Spleen (tissue), 11 donors: ENCODE measurements at regions not wholly inside any gene's neighbourhood (a gene's known extent, or its start where the extent isn't known, plus 50 kb on each side); places are given as distances from the start of the nearest gene placed in this dataset.

ENCODE experiments used
- DNase-seq: peaks from one replicate; pipeline ENCODE4 v3.0.0-alpha.2; 2020
- H3K27ac ChIP-seq, 8 donors: fragments of 200-600 bp; sonication (generic) in 7 of 8; 1 replicate in 4 of 8; 2 replicates in 4 of 8; pipeline versions ENCODE4 v1.5.0 to v1.8.0; 2016 to 2021; ENCODE audit warnings: inconsistent platforms in 4 of 8, mild to moderate bottlenecking in 4 of 8, moderate library complexity in 1 of 8
- H3K27me3 ChIP-seq, 7 donors: fragments of 200-600 bp; sonication (generic) in 6 of 7; replicated peaks in 1 of 7; 1 replicate in 4 of 7; 2 replicates in 3 of 7; pipeline versions ENCODE4 v1.5.0 to v1.8.0; 2016 to 2021; ENCODE audit warnings: inconsistent platforms in 3 of 7, mild to moderate bottlenecking in 1 of 7
- H3K36me3 ChIP-seq, 6 donors: fragments of 200-600 bp; sonication (generic) in 5 of 6; 1 replicate in 4 of 6; 2 replicates in 2 of 6; pipeline versions ENCODE4 v1.5.0 to v1.8.0; 2016 to 2021; ENCODE audit warnings: inconsistent platforms in 2 of 6
- H3K4me1 ChIP-seq, 6 donors: fragments of 200-600 bp; sonication (generic) in 5 of 6; 1 replicate in 3 of 6; 2 replicates in 3 of 6; pipeline versions ENCODE4 v1.5.0 to v1.8.0; 2016 to 2021; ENCODE audit warnings: inconsistent platforms in 3 of 6
- H3K4me3 ChIP-seq, 8 donors: fragments of 200-600 bp; sonication (generic) in 7 of 8; 1 replicate in 4 of 8; 2 replicates in 4 of 8; pipeline versions ENCODE4 v1.5.0 to v1.8.0; 2016 to 2021; ENCODE audit warnings: inconsistent platforms in 4 of 8, mild to moderate bottlenecking in 4 of 8, moderate library complexity in 2 of 8
- H3K9me3 ChIP-seq, 8 donors: fragments of 200-600 bp; sonication (generic) in 7 of 8; 1 replicate in 4 of 8; 2 replicates in 4 of 8; pipeline versions ENCODE4 v1.5.0 to v1.8.0; 2016 to 2021; ENCODE audit warnings: inconsistent platforms in 4 of 8
- POLR2A ChIP-seq, 3 donors: fragments of 450-650 bp; IDR thresholded peaks; one replicate each; pipeline ENCODE4 v1.5.1; 2017; ENCODE audit warnings: antibody characterized with exemption in 3 of 3, mild to moderate bottlenecking in 1 of 3
- POLR2AphosphoS5 ChIP-seq, 3 donors: sonication (generic); formaldehyde crosslinking; IDR thresholded peaks; one replicate each; pipeline ENCODE4 v1.5.1; 2017; ENCODE audit warnings: antibody characterized with exemption in 3 of 3
- WGBS, 5 donors: extraction: QIAGEN DNeasy Blood & Tissue Kit in 3 of 5; methylation state at CpG; one replicate each; pipeline versions ENCODE4 v1.1.5 to v1.1.7; 2013 to 2018; 5-methylcytosine and 5-hydroxymethylcytosine counted together
- intact Hi-C: fragments of 100-400 bp; cut with DNase I; formaldehyde crosslinking; loops from one replicate; pipeline ENCODE4 v1.15.0; 2023; ENCODE audit warnings: low total_unique reads
- TF ChIP-seq, protein P1 (sequence below), 11 experiments: fragments of 200-600 bp in 7 of 11; fragments of 450-650 bp in 4 of 11; sonication (generic) in 4 of 11; IDR thresholded peaks in 8 of 11; conservative IDR thresholded peaks in 3 of 11; 1 replicate in 7 of 11; 2 replicates in 4 of 11; pipeline versions ENCODE4 v1.4.0 to v1.8.0; 2016 to 2021; ENCODE audit warnings: antibody characterized with exemption in 11 of 11, inconsistent platforms in 4 of 11, mild to moderate bottlenecking in 1 of 11
- donor health status: healthy with polysubstance abuse.
- donor health status: DM: no; HTN: no; CAD: no; lungs with moderate emphysema.
- donor health status: DM: no; HTN: no; CAD: no.
- donor health status: Bipolar disorder and iron deficiency.
- donor health status: healthy.
- donor health status: DM: no; HTN: no; CAD: no.
- donor health status: DM: yes; HTN: yes; CAD: no.

DNA sequence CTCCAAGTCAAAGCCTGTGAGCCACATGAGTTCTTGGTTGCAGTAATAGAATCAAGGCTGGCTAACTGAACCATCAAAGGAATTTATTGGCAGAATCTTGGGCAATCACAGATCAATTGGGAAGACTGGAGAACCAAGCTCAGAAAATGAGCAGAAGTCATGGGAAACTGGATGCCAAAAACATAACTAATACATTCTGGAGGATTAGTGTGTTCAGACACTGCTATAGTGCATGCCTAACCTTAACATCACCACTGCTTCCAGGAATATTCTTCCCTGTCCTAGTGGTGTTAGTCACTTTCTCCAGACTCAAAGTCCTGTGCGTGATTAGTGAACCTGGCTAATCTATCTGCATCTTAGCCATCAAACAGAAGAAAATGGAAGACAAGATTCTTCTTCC, 843.7 kb downstream of the EFNA5 start:
- H3K9me3 ChIP-seq, result no peaks in the 10 kb centered on the region
- intact Hi-C loops, result no loop called here
- H3K4me1 ChIP-seq, result no peaks in the 10 kb centered on the region
- WGBS, 5 donors, result 86 to 97% (median 94%) methylated on average over 1 of the region's 1 CpG
- TF ChIP-seq POLR2AphosphoS5 (IDR thresholded peaks at IDR 0.05) (no peak), POLR2A (IDR thresholded peaks at IDR 0.05) (no peak)
- no peaks in the 10 kb centered on the region for H3K36me3 ChIP-seq
- H3K27ac ChIP-seq, result no peak overlapping the region
- H3K27me3 ChIP-seq, result no peaks in the 10 kb centered on the region
- no peak overlapping the region for H3K4me3 ChIP-seq
- DNase-seq, result no peak

DNA sequence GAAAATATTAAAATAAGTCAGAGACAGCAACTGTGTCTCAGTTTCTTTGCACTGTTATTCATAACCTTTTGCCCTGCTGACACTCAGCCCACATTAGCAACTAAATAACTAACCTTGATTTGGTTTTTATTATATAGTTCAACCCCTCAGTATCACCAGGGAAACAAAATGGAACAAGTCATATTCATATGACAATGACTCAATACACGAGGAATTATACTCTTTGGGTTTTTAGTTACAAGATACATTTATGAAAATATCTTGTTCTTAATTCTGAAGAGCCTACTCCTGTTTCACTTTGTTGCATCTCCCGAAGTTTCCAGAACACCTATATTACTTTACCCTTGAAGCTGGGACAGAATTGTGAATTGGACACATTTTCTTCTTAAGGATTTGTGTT, 845.4 kb downstream of the EFNA5 start:
- no peaks in the 10 kb centered on the region for H3K36me3 ChIP-seq
- DNase-seq, result no peak
- H3K4me3 ChIP-seq, result no peak overlapping the region
- H3K4me1 ChIP-seq, result no peaks in the 10 kb centered on the region
- intact Hi-C loops, result no loop called here
- H3K9me3 ChIP-seq, result no peaks in the 10 kb centered on the region
- no peak overlapping the region for H3K27ac ChIP-seq
- WGBS, 5 donors, result 56 to 79% (median 73%) methylated on average over 2 of the region's 2 CpGs
- H3K27me3 ChIP-seq, result no peaks in the 10 kb centered on the region
- TF ChIP-seq, protein P1, sequence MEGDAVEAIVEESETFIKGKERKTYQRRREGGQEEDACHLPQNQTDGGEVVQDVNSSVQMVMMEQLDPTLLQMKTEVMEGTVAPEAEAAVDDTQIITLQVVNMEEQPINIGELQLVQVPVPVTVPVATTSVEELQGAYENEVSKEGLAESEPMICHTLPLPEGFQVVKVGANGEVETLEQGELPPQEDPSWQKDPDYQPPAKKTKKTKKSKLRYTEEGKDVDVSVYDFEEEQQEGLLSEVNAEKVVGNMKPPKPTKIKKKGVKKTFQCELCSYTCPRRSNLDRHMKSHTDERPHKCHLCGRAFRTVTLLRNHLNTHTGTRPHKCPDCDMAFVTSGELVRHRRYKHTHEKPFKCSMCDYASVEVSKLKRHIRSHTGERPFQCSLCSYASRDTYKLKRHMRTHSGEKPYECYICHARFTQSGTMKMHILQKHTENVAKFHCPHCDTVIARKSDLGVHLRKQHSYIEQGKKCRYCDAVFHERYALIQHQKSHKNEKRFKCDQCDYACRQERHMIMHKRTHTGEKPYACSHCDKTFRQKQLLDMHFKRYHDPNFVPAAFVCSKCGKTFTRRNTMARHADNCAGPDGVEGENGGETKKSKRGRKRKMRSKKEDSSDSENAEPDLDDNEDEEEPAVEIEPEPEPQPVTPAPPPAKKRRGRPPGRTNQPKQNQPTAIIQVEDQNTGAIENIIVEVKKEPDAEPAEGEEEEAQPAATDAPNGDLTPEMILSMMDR (IDR thresholded peaks at IDR 0.05 in 8 of 11, conservative IDR thresholded peaks at IDR 0.05 in 3 of 11), result no peak
- TF ChIP-seq POLR2AphosphoS5 (IDR thresholded peaks at IDR 0.05), result no peak
- no peak for TF ChIP-seq POLR2A (IDR thresholded peaks at IDR 0.05)

DNA sequence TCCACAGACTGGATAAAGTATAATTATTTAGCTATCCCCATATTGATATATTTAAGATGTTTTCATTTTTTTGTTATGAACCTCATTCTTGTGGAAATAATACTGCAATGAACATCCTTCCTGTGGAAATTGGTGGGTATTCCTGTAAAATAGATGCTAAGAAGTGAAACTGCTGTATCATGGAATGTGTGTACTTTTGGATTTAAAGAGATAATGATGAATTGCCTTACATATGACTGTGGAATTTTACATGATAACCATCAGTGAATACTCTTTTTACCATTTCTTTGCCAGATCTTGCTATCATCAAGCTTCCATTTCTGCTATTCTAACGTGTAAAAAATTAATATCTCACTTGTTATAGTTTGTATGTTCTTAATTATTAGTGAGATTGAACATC, 847.9 kb downstream of the EFNA5 start:
- TF ChIP-seq, protein P1 (IDR thresholded peaks at IDR 0.05 in 8 of 11, conservative IDR thresholded peaks at IDR 0.05 in 3 of 11), result no peak
- TF ChIP-seq POLR2A (IDR thresholded peaks at IDR 0.05), result no peak
- TF ChIP-seq POLR2AphosphoS5 (IDR thresholded peaks at IDR 0.05), result no peak
- intact Hi-C loops, result no loop called here
- Histone ChIP-seq H3K27ac (no peak overlapping the region), H3K4me1 (no peaks in the 10 kb centered on the region), H3K36me3 (no peaks in the 10 kb centered on the region), H3K4me3 (no peak overlapping the region), H3K9me3 (no peaks in the 10 kb centered on the region), H3K27me3 (no peaks in the 10 kb centered on the region)
- 66 to 90% (median 72%) methylated on average over 1 of the region's 1 CpG for WGBS, 5 donors
- no peak for DNase-seq

DNA sequence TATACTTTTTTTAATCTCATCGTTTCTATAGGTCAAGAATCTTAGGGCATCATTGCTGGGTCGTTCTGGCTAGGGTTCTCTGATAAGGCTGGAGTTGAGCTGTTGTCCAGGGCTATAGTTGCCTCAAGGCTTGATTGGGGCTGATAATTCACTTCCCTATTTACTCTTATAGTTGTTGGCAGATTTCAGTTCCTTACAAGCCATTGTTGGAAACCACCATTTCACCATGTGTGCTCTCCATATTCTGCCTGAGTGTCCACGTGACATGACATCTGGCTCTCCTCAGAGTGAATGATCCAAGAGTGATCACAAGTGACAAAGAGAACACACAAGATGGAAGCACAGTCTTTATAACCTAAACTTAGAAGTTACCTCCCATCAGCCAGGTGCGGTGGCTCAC, 852.2 kb downstream of the EFNA5 start:
- no peaks in the 10 kb centered on the region for H3K27me3 ChIP-seq

More for the DNA sequence above, 852.2 kb downstream of the EFNA5 start:
- no peaks in the 10 kb centered on the region for H3K4me1 ChIP-seq
- no peaks in the 10 kb centered on the region for H3K36me3 ChIP-seq
- H3K27ac ChIP-seq, result no peak overlapping the region
- WGBS, 5 donors, result 78 to 86% (median 84%) methylated on average over 4 of the region's 4 CpGs
- H3K9me3 ChIP-seq, result no peaks in the 10 kb centered on the region
- intact Hi-C loops, result no loop called here
- no peak overlapping the region for H3K4me3 ChIP-seq
- TF ChIP-seq, protein P1 (IDR thresholded peaks at IDR 0.05 in 8 of 11, conservative IDR thresholded peaks at IDR 0.05 in 3 of 11), result no peak
- TF ChIP-seq POLR2AphosphoS5 (IDR thresholded peaks at IDR 0.05) (no peak), POLR2A (IDR thresholded peaks at IDR 0.05) (no peak)
- DNase-seq, result no peak
